HCT116 (cell line): ENCODE measurements at regions not wholly inside any gene's neighbourhood (a gene's known extent, or its start where the extent isn't known, plus 50 kb on each side); places are given as distances from the start of the nearest gene placed in this dataset.

Experiments
- ATAC-seq: fragments of 200-7000 bp; cut with Tn5 transposase; 2 replicates; pipeline ENCODE4 v1.9.1; 2020; ENCODE audit warnings: mild to moderate bottlenecking, moderate library complexity
- BruUV-seq: library from RNA; stranded (reverse); fragments of 400-500 nt; replicated peaks from 2 replicates; lab custom pipeline; 2021; lab: Mats Ljungman, UMichigan
- CTCF ChIA-PET: fragments of 300-600 bp; sonication (Branson Sonifier 250); formaldehyde crosslinking; loops from one replicate; lab custom pipeline; 2021; ENCODE audit warnings: antibody characterized with exemption; lab: Charles Lee
- POLR2A ChIA-PET: fragments of 300-600, 350-600 bp; sonication (Branson Sonifier 250); formaldehyde crosslinking; loops from one replicate; lab custom pipeline; 2021; ENCODE audit warnings: antibody characterized with exemption; lab: Charles Lee
- RAD21 ChIA-PET, 2 experiments: fragments of 300-600 bp; sonication (Branson Sonifier 250); formaldehyde crosslinking; loops; one replicate each; lab custom pipeline; 2023; ENCODE audit warnings: low total read pairs in 2 of 2; ENCODE audit not compliant: uncharacterized antibody in 2 of 2, unreplicated experiment in 2 of 2, low non-redundant PET in 1 of 2; lab: Charles Lee
- DNase-seq: peaks from one replicate; pipeline ENCODE4 v3.0.0-alpha.2; 2010; ENCODE audit warnings: low read depth, low spot score
- H2AFZ ChIP-seq: fragments of 200-600 bp; shearing (Covaris generic), sonication (generic); 2 replicates; pipeline ENCODE4 v1.6.1; 2017; ENCODE audit warnings: low read depth, mixed run types, mixed read lengths, antibody characterized with exemption, low read length; ENCODE audit not compliant: poor library complexity, severe bottlenecking
- H3K27ac ChIP-seq: 2 replicates; pipeline ENCODE4 v1.5.1; 2012; ENCODE audit warnings: low read depth, low read length
- H3K27me3 ChIP-seq: fragments of 200-600 bp; sonication (generic); 2 replicates; pipeline ENCODE4 v1.6.1; 2016; ENCODE audit warnings: mixed run types, low read length, mixed read lengths; ENCODE audit not compliant: insufficient read depth
- H3K36me3 ChIP-seq, 2 experiments: fragments of 200-500 bp in 1 of 2; fragments of 200-600 bp in 1 of 2; sonication (Bioruptor generic) in 1 of 2; sonication (generic) in 1 of 2; 2 replicates each; pipeline versions ENCODE4 v1.5.1 to v1.6.1; 2014 to 2016; ENCODE audit warnings: low read length in 2 of 2, inconsistent platforms in 1 of 2, mixed read lengths in 1 of 2, mixed run types in 1 of 2; ENCODE audit not compliant: insufficient read depth in 2 of 2, control insufficient read depth in 1 of 2
- H3K4me1 ChIP-seq, 2 experiments: fragments of 200-600 bp in 1 of 2; sonication (generic) in 1 of 2; 2 replicates each; pipeline versions ENCODE4 v1.5.1 to v1.6.1; 2012 to 2017; ENCODE audit warnings: low read length in 2 of 2, inconsistent platforms in 1 of 2, mild to moderate bottlenecking in 1 of 2, mixed read lengths in 1 of 2, mixed run types in 1 of 2, moderate library complexity in 1 of 2; ENCODE audit not compliant: insufficient read depth in 2 of 2, control insufficient read depth in 1 of 2
- H3K4me2 ChIP-seq: fragments of 200-600 bp; sonication (generic); 2 replicates; pipeline ENCODE4 v1.6.1; 2017; ENCODE audit warnings: mixed run types, low read length, mixed read lengths
- H3K4me3 ChIP-seq, 2 experiments: fragments of 200-600 bp in 1 of 2; sonication (generic) in 1 of 2; replicated peaks in 1 of 2; 2 replicates each; pipeline ENCODE4 v1.5.1; 2011 to 2016; ENCODE audit warnings: low read length in 2 of 2, control low read depth in 1 of 2, low read depth in 1 of 2, mild to moderate bottlenecking in 1 of 2, mixed read lengths in 1 of 2, mixed run types in 1 of 2
- H3K79me2 ChIP-seq: fragments of 200-600 bp; sonication (generic); 2 replicates; pipeline ENCODE4 v1.6.1; 2017; ENCODE audit warnings: mild to moderate bottlenecking, mixed run types, low read length, moderate library complexity, mixed read lengths; ENCODE audit not compliant: insufficient read depth
- H3K9ac ChIP-seq: fragments of 200-600 bp; sonication (generic); 2 replicates; pipeline ENCODE4 v1.6.1; 2016; ENCODE audit warnings: low read length, mixed read lengths
- H3K9me2 ChIP-seq: fragments of 200-600 bp; sonication (generic), shearing (Covaris generic); 2 replicates; pipeline ENCODE4 v1.6.1; 2017; ENCODE audit warnings: mixed run types, mild to moderate bottlenecking, moderate library complexity; ENCODE audit not compliant: insufficient read depth
- H3K9me3 ChIP-seq, 2 experiments: fragments of 200-500 bp in 1 of 2; fragments of 200-600 bp in 1 of 2; sonication (Bioruptor generic) in 1 of 2; sonication (generic) in 1 of 2; 2 replicates each; pipeline ENCODE4 v1.6.1; 2014 to 2017; ENCODE audit warnings: low read length in 2 of 2, mixed read lengths in 2 of 2, inconsistent platforms in 1 of 2, low read depth in 1 of 2, mild to moderate bottlenecking in 1 of 2, mixed run types in 1 of 2, moderate library complexity in 1 of 2; ENCODE audit not compliant: control insufficient read depth in 1 of 2, insufficient read depth in 1 of 2
- H4K20me1 ChIP-seq: fragments of 200-600 bp; sonication (generic), shearing (Covaris generic); 2 replicates; pipeline ENCODE4 v1.6.1; 2017; ENCODE audit warnings: mixed run types, mild to moderate bottlenecking, moderate library complexity; ENCODE audit not compliant: insufficient read depth
- CBX3 ChIP-seq: IDR thresholded peaks from 2 replicates; pipeline ENCODE4 v1.6.1; 2012; ENCODE audit warnings: low read depth
- ELF1 ChIP-seq: IDR thresholded peaks from 2 replicates; pipeline ENCODE4 v1.6.1; 2012; ENCODE audit warnings: low read depth, borderline replicate concordance
- JUND ChIP-seq: IDR thresholded peaks from 2 replicates; pipeline ENCODE4 v1.6.1; 2012
- POLR2A ChIP-seq: IDR thresholded peaks from 2 replicates; pipeline ENCODE4 v1.7.0; 2011; ENCODE audit warnings: borderline replicate concordance; ENCODE audit not compliant: insufficient read depth, insufficient read length; ENCODE audit errors: extremely low read depth
- POLR2AphosphoS5 ChIP-seq: IDR thresholded peaks from 2 replicates; pipeline ENCODE4 v1.6.1; 2011; ENCODE audit warnings: mild to moderate bottlenecking, low read depth, low read length, moderate library complexity
- RAD21 ChIP-seq: IDR thresholded peaks from 2 replicates; pipeline ENCODE4 v1.6.1; 2012; ENCODE audit warnings: low read depth, mild to moderate bottlenecking
- REST ChIP-seq: IDR thresholded peaks from 2 replicates; pipeline ENCODE4 v1.6.1; 2012; ENCODE audit warnings: low read depth
- SP1 ChIP-seq: IDR thresholded peaks from 2 replicates; pipeline ENCODE4 v1.6.1; 2012; ENCODE audit warnings: low read depth
- SRF ChIP-seq: IDR thresholded peaks from 2 replicates; pipeline ENCODE4 v1.6.1; 2012; ENCODE audit warnings: low read depth
- TCF7L2 ChIP-seq: IDR thresholded peaks from 2 replicates; pipeline ENCODE4 v1.7.0; 2011; ENCODE audit warnings: borderline replicate concordance, inconsistent platforms; ENCODE audit not compliant: insufficient read depth, insufficient read length; ENCODE audit errors: extremely low read depth
- ZFX ChIP-seq: fragments of 450-650 bp; IDR thresholded peaks from 2 replicates; pipeline ENCODE4 v1.6.1; 2017
- ZNF274 ChIP-seq: fragments of 200-500 bp; sonication (Bioruptor generic); IDR thresholded peaks from 2 replicates; pipeline ENCODE4 v1.6.1; 2014; ENCODE audit warnings: mild to moderate bottlenecking, low read depth, low read length, inconsistent platforms
- intact Hi-C: fragments of 100-400 bp; cut with micrococcal nuclease; formaldehyde crosslinking; loops from 2 replicates; pipeline ENCODE4 v1.10.0; 2022
- TF ChIP-seq, protein P1 (sequence below), 3 experiments: fragments of 200-600 bp in 1 of 3; sonication (generic) in 1 of 3; IDR thresholded peaks in 2 of 3; conservative IDR thresholded peaks in 1 of 3; 2 replicates each; pipeline ENCODE4 v1.5.1; 2012 to 2017; ENCODE audit warnings: low read depth in 2 of 3, low read length in 2 of 3, antibody characterized with exemption in 1 of 3, borderline replicate concordance in 1 of 3, control low read depth in 1 of 3, mild to moderate bottlenecking in 1 of 3, mixed read lengths in 1 of 3, mixed run types in 1 of 3, moderate library complexity in 1 of 3; ENCODE audit not compliant: insufficient read depth in 1 of 3

- H3K9me3 ChIP-seq: no peaks in the 10 kb centered on the region
- no peak for TF ChIP-seq ZNF274
- TF ChIP-seq ZFX: no peak
- TF ChIP-seq, protein P1, sequence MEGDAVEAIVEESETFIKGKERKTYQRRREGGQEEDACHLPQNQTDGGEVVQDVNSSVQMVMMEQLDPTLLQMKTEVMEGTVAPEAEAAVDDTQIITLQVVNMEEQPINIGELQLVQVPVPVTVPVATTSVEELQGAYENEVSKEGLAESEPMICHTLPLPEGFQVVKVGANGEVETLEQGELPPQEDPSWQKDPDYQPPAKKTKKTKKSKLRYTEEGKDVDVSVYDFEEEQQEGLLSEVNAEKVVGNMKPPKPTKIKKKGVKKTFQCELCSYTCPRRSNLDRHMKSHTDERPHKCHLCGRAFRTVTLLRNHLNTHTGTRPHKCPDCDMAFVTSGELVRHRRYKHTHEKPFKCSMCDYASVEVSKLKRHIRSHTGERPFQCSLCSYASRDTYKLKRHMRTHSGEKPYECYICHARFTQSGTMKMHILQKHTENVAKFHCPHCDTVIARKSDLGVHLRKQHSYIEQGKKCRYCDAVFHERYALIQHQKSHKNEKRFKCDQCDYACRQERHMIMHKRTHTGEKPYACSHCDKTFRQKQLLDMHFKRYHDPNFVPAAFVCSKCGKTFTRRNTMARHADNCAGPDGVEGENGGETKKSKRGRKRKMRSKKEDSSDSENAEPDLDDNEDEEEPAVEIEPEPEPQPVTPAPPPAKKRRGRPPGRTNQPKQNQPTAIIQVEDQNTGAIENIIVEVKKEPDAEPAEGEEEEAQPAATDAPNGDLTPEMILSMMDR (IDR thresholded peaks at IDR 0.05 in 2 of 3, conservative IDR thresholded peaks at IDR 0.05 in 1 of 3; ENCODE audit: borderline replicate concordance in 1 of 3, insufficient read depth in 1 of 3, low read depth in 2 of 3, low read length in 2 of 3): no peak
- no peak for TF ChIP-seq CBX3
- no peak for TF ChIP-seq POLR2AphosphoS5
- TF ChIP-seq JUND: no peak
- TF ChIP-seq SP1: no peak
- TF ChIP-seq REST: no peak
- no peak for TF ChIP-seq ELF1
- TF ChIP-seq POLR2A: no peak
- no peak for TF ChIP-seq RAD21
- no peak for TF ChIP-seq TCF7L2
- TF ChIP-seq SRF: no peak
- no peak overlapping the region for H3K9ac ChIP-seq
- no peaks in the 10 kb centered on the region for H3K36me3 ChIP-seq
- ATAC-seq: no peak
- no peak overlapping the region for H3K4me2 ChIP-seq
- no peak overlapping the region for H3K27ac ChIP-seq
- intact Hi-C loops: no loop called here
- H3K27me3 ChIP-seq: no peaks in the 10 kb centered on the region
- no peaks in the 10 kb centered on the region for H3K79me2 ChIP-seq
- ChIA-PET RAD21 (no interaction called here), CTCF (no interaction called here), POLR2A (no interaction called here)
- BruUV-seq: no TSS peak
- H2AFZ ChIP-seq: no peak overlapping the region
- no peaks in the 10 kb centered on the region for H4K20me1 ChIP-seq
- H3K9me2 ChIP-seq: no peaks in the 10 kb centered on the region
- H3K4me3 ChIP-seq: no peak overlapping the region
- no peak for DNase-seq
- H3K4me1 ChIP-seq: no peaks in the 10 kb centered on the region
Measured at GRCh38 chr3:154584974-154585373, 155.0 kb upstream of the GPR149 start.
